ENCODE measurements at regions not wholly inside any gene's neighbourhood (a gene's known extent, or its start where the extent isn't known, plus 50 kb on each side); places are given as distances from the start of the nearest gene placed in this dataset.

DNA sequence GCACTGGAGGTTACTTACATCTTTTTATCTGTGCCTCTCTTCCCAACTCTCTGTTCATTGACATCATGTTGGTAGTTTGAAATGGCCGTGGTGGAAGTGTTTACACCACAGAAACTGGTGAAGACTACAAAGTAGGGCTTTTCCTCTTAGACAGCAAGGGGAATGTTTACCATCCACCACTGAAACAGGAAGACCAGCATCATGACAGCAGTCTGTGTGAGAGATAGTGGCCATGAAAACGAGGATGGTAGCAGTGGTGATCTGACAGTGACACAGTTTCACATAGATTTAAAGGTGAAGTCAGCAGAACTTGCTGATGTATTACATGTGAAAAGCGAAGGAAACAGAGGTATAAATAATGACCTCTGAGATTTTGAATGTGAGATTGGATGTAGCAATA, 115.7 kb downstream of the CCDC71L start:
- H3K4me3 ChIP-seq (ENCODE audit: control insufficient read depth in 1 of 2, extremely low read depth in 1 of 2, low read length in 1 of 2), result no peak overlapping the region
- no peak for DNase-seq
- ChIA-PET CTCF (interaction anchor here in 1 of 2 donors (1.0 kb wide), 1 partner anchor 13 kb away, joined by 4 read pairs; no protein-coding TSS in a partner anchor), POLR2A (no interaction called here)
- no peak overlapping the region for H3K27ac Mint-ChIP-seq
- 30% methylated on average over 2 of the region's 3 CpGs for WGBS (ENCODE audit: insufficient coverage)
- H3K9me3 Mint-ChIP-seq, result no peaks in the 10 kb centered on the region
- no peaks in the 10 kb centered on the region for H3K36me3 ChIP-seq (ENCODE audit: control insufficient read depth in 2 of 2, extremely low read depth in 1 of 2, insufficient read depth in 1 of 2, low read length in 1 of 2)
- H3K27me3 Mint-ChIP-seq, result peaks cover 0 to 1% of the 10 kb centered on the region in 2 donors
- H3K4me3 Mint-ChIP-seq, result no peak overlapping the region
- no peaks in the 10 kb centered on the region for H3K27me3 ChIP-seq (replicated peaks in 1 of 2; ENCODE audit: control insufficient read depth in 2 of 2, extremely low read depth in 1 of 2, insufficient read depth in 2 of 2, low read length in 1 of 2)
- ATAC-seq (replicated peaks in 1 of 4), result no peak
- no peak overlapping the region for H3K27ac ChIP-seq (ENCODE audit: low read length)
- H3K4me1 ChIP-seq (ENCODE audit: control insufficient read depth in 1 of 2, extremely low read depth in 1 of 2, insufficient read depth in 2 of 2, low read length in 2 of 2), result no peaks in the 10 kb centered on the region
- H3K36me3 Mint-ChIP-seq, result no peaks in the 10 kb centered on the region
- H3K4me1 Mint-ChIP-seq, result peaks cover 5 to 10% (median 7%) of the 10 kb centered on the region in 3 donors
- no peaks in the 10 kb centered on the region for H3K9me3 ChIP-seq

DNA sequence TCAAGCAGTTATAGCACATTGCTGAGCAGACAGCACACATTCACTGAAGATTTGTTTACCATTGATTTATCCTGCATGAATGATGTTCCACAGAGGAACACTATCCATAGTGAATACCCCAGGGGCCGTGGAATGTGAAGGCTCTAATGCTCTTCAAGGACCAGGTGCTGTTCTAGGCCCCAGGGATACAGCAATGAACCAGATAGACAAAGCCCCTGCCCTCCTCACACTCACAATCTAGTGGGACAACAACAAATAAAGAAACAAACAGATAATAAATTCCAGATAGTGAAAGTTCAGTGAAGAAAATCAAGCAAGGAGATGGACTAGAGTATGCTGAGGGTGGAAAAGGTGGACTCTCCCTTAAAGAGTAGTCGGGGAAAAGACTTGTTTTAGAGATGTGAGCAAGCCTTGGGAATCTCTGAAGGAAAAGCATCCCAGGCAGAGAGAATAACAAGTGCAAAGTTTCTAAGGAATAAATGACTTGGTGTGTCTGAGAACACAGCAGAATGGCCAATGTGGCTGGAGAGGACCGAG, 117.7 kb downstream of the CCDC71L start:
- Histone ChIP-seq H3K36me3 (ENCODE audit: control insufficient read depth in 2 of 2, extremely low read depth in 1 of 2, insufficient read depth in 1 of 2, low read length in 1 of 2) (no peaks in the 10 kb centered on the region), H3K9me3 (no peaks in the 10 kb centered on the region), H3K27ac (ENCODE audit: low read length) (no peak overlapping the region), H3K4me3 (ENCODE audit: control insufficient read depth in 1 of 2, extremely low read depth in 1 of 2, low read length in 1 of 2) (no peak overlapping the region), H3K27me3 (replicated peaks in 1 of 2; ENCODE audit: control insufficient read depth in 2 of 2, extremely low read depth in 1 of 2, insufficient read depth in 2 of 2, low read length in 1 of 2) (no peaks in the 10 kb centered on the region), H3K4me1 (ENCODE audit: control insufficient read depth in 1 of 2, extremely low read depth in 1 of 2, insufficient read depth in 2 of 2, low read length in 2 of 2) (no peaks in the 10 kb centered on the region)
- Mint-ChIP-seq H3K27me3 (peaks cover 0 to 1% of the 10 kb centered on the region in 2 donors), H3K4me1 (peaks cover 5 to 10% (median 7%) of the 10 kb centered on the region in 3 donors), H3K9me3 (no peaks in the 10 kb centered on the region), H3K27ac (no peak overlapping the region), H3K36me3 (no peaks in the 10 kb centered on the region), H3K4me3 (no peak overlapping the region)
- WGBS (ENCODE audit: insufficient coverage), result 82% methylated on average over 2 of the region's 3 CpGs
- ATAC-seq (replicated peaks in 1 of 4) (no peak), DNase-seq (no peak)
- CTCF ChIA-PET, result interaction anchor here (0.5 to 1.5 kb wide), 8 partner anchors 10 to 255 kb away, joined by 3 to 9 read pairs (median 4); no protein-coding TSS in a partner anchor
- POLR2A ChIA-PET, result interaction anchor here in 1 of 2 donors (0.6 kb wide), 1 partner anchor 1462 kb away, joined by 4 read pairs; no protein-coding TSS in a partner anchor

DNA sequence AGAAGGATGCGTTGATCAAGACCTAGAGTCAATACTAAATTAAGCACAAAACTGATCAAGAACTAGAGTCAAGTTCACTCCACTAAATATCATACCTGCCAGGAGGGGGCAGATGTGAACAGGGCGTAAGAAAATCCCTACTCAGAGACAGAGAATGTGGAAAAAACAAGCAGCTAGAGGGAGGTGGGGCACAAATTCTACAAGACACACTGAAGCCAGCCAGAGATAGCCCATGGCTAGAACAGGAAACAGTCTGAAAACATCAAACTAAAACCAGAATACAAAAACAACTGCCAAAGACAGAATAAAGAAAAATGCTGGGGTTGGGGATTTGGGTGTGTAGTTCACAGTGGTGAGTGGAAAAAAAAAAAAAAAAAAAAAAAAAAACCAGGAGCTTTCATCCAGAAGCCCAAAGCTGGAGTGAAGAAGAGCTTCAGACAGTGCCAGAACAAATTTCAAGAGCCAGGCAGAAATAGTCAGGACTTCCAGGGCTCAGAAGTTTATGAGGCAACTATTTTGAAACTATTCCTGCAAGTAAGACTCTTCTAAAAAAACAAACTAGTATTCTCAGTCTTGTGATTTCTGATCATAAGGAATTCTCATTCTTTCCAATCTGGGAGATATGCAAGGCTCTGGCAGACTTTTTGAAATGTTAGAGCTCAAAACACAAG, 118.3 kb downstream of the CCDC71L start:
- ATAC-seq (replicated peaks in 1 of 4), result peak in 3 of 4 experiments; percentile 42 to 64 (median 58)
- Mint-ChIP-seq H3K36me3 (no peaks in the 10 kb centered on the region), H3K27me3 (peaks cover 0 to 1% of the 10 kb centered on the region in 2 donors), H3K4me1 (peaks cover 7 to 12% (median 7%) of the 10 kb centered on the region in 3 donors), H3K9me3 (no peaks in the 10 kb centered on the region), H3K27ac (no peak overlapping the region), H3K4me3 (no peak overlapping the region)
- H3K4me1 ChIP-seq (ENCODE audit: control insufficient read depth in 1 of 2, extremely low read depth in 1 of 2, insufficient read depth in 2 of 2, low read length in 2 of 2), result no peaks in the 10 kb centered on the region
- peak in 19 of 35 experiments; percentile 4 to 53 (median 11) for DNase-seq
- ChIA-PET POLR2A (interaction anchor here in 1 of 2 donors (0.6 kb wide), 1 partner anchor 1462 kb away, joined by 4 read pairs; no protein-coding TSS in a partner anchor), CTCF (interaction anchor here (0.5 to 1.5 kb wide), 8 partner anchors 11 to 322 kb away, joined by 3 to 7 read pairs (median 4); partner anchors contain the start of gene CCDC71L (in 1 of the 2))
- no peak overlapping the region for H3K4me3 ChIP-seq (ENCODE audit: control insufficient read depth in 1 of 2, extremely low read depth in 1 of 2, low read length in 1 of 2)
- no CpG with 5 or more reads among the region's 2 CpGs for WGBS (ENCODE audit: insufficient coverage)
- no peaks in the 10 kb centered on the region for H3K9me3 ChIP-seq
- no peak overlapping the region for H3K27ac ChIP-seq (ENCODE audit: low read length)
- no peaks in the 10 kb centered on the region for H3K27me3 ChIP-seq (replicated peaks in 1 of 2; ENCODE audit: control insufficient read depth in 2 of 2, extremely low read depth in 1 of 2, insufficient read depth in 2 of 2, low read length in 1 of 2)
- H3K36me3 ChIP-seq (ENCODE audit: control insufficient read depth in 2 of 2, extremely low read depth in 1 of 2, insufficient read depth in 1 of 2, low read length in 1 of 2), result no peaks in the 10 kb centered on the region

DNA sequence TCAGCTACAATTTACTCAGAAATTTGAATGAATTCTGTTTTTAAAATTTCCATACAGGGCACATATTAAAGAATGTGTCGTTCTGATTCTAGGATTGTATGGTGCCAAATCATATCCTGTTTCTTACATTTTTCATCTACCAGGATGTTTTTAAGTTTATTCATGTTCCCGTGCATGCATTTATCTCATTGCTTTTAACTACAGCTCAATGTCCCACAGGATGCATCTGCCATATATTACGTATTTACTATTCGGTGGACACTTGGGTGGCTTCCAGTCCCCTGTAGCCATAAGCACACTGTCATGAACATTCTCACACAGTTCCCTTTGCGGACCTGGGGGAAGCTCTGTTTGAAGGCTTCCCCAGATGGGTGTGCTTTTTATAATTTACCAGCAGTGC, 122.3 kb downstream of the CCDC71L start:
- WGBS (ENCODE audit: insufficient coverage), result 95% methylated on average over 4 of the region's 5 CpGs
- CTCF ChIA-PET, result interaction anchor here in 1 of 2 donors (0.5 kb wide), 1 partner anchor 216 kb away, joined by 4 read pairs; no protein-coding TSS in a partner anchor

DNA sequence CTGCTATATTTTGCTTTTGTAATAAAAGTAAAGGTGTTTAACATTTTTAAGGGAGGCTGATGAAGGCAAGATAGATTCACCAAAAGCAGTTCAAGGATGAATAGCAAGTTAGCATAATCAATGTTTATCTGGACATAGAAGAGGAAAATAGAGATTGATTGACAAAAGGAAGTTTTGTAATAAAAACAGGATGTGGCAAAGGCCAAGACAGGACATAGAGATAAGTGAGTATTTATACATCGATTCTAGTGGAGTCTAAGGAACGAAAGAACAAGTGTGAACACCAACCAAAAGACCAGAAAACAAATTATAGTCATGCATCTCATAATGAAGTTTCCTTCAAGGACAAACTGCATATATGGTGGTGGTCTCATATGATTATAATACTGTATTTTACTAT, 123.8 kb downstream of the CCDC71L start:
- WGBS (ENCODE audit: insufficient coverage), result no CpG with 5 or more reads among the region's 2 CpGs

More for the DNA sequence above, 122.3 kb downstream of the CCDC71L start:
- POLR2A ChIA-PET, result interaction anchor here in 1 of 2 donors (0.6 kb wide), 1 partner anchor 55 kb away, joined by 3 read pairs; no protein-coding TSS in a partner anchor
- Histone ChIP-seq H3K36me3 (ENCODE audit: control insufficient read depth in 2 of 2, extremely low read depth in 1 of 2, insufficient read depth in 1 of 2, low read length in 1 of 2) (no peaks in the 10 kb centered on the region), H3K27ac (ENCODE audit: low read length) (no peak overlapping the region), H3K4me3 (ENCODE audit: control insufficient read depth in 1 of 2, extremely low read depth in 1 of 2, low read length in 1 of 2) (no peak overlapping the region), H3K9me3 (no peaks in the 10 kb centered on the region), H3K4me1 (ENCODE audit: control insufficient read depth in 1 of 2, extremely low read depth in 1 of 2, insufficient read depth in 2 of 2, low read length in 2 of 2) (no peaks in the 10 kb centered on the region), H3K27me3 (replicated peaks in 1 of 2; ENCODE audit: control insufficient read depth in 2 of 2, extremely low read depth in 1 of 2, insufficient read depth in 2 of 2, low read length in 1 of 2) (no peaks in the 10 kb centered on the region)
- H3K9me3 Mint-ChIP-seq, result peaks cover 0 to 4% (median 0%) of the 10 kb centered on the region in 3 donors
- no peak overlapping the region for H3K27ac Mint-ChIP-seq
- DNase-seq (no peak), ATAC-seq (replicated peaks in 1 of 4) (no peak)
- H3K4me3 Mint-ChIP-seq, result no peak overlapping the region
- no peaks in the 10 kb centered on the region for H3K36me3 Mint-ChIP-seq
- H3K27me3 Mint-ChIP-seq, result peaks cover 0 to 1% of the 10 kb centered on the region in 2 donors
- H3K4me1 Mint-ChIP-seq, result peaks cover 13 to 14% (median 14%) of the 10 kb centered on the region in 3 donors

DNA sequence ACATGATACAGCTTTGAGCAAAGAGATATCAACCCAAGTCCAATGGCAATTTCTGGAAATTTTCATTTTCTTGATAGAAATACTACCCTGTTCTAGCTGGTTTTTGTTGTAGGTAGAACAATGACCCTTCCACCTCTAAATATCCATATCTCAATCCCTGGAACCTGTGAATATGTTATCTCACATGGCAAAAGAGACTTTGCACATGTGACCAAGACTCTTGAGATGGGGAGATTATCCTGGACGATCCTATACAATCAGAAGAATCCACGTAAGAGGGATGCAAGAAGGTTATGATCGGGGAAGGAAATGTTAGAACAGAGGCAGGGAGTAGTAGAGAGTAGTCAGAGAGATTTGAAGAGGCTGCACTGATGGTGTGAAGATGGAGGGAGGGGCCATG, 124.9 kb downstream of the CCDC71L start:
- Mint-ChIP-seq H3K27me3 (no peaks in the 10 kb centered on the region), H3K4me1 (peaks cover 7 to 9% (median 9%) of the 10 kb centered on the region in 3 donors), H3K27ac (no peak overlapping the region), H3K36me3 (no peaks in the 10 kb centered on the region), H3K9me3 (peaks cover 0 to 4% (median 0%) of the 10 kb centered on the region in 3 donors), H3K4me3 (no peak overlapping the region)
- Histone ChIP-seq H3K4me1 (ENCODE audit: control insufficient read depth in 1 of 2, extremely low read depth in 1 of 2, insufficient read depth in 2 of 2, low read length in 2 of 2) (no peaks in the 10 kb centered on the region), H3K36me3 (ENCODE audit: control insufficient read depth in 2 of 2, extremely low read depth in 1 of 2, insufficient read depth in 1 of 2, low read length in 1 of 2) (no peaks in the 10 kb centered on the region), H3K27ac (ENCODE audit: low read length) (no peak overlapping the region), H3K9me3 (no peaks in the 10 kb centered on the region), H3K4me3 (ENCODE audit: control insufficient read depth in 1 of 2, extremely low read depth in 1 of 2, low read length in 1 of 2) (no peak overlapping the region), H3K27me3 (replicated peaks in 1 of 2; ENCODE audit: control insufficient read depth in 2 of 2, extremely low read depth in 1 of 2, insufficient read depth in 2 of 2, low read length in 1 of 2) (no peaks in the 10 kb centered on the region)
- ChIA-PET POLR2A (no interaction called here), CTCF (no interaction called here)
- 100% methylated on average over 2 of the region's 3 CpGs for WGBS (ENCODE audit: insufficient coverage)
- no peak for ATAC-seq (replicated peaks in 1 of 4)
- DNase-seq, result no peak

More for the DNA sequence above, 123.8 kb downstream of the CCDC71L start:
- Mint-ChIP-seq H3K36me3 (no peaks in the 10 kb centered on the region), H3K27me3 (peaks cover 0 to 1% of the 10 kb centered on the region in 2 donors), H3K4me1 (peaks cover 7 to 9% (median 9%) of the 10 kb centered on the region in 3 donors), H3K9me3 (peaks cover 0 to 4% (median 0%) of the 10 kb centered on the region in 3 donors), H3K27ac (peak overlapping the region in 1 of 2 donors; percentile 3), H3K4me3 (no peak overlapping the region)
- Histone ChIP-seq H3K36me3 (ENCODE audit: control insufficient read depth in 2 of 2, extremely low read depth in 1 of 2, insufficient read depth in 1 of 2, low read length in 1 of 2) (no peaks in the 10 kb centered on the region), H3K4me1 (ENCODE audit: control insufficient read depth in 1 of 2, extremely low read depth in 1 of 2, insufficient read depth in 2 of 2, low read length in 2 of 2) (no peaks in the 10 kb centered on the region), H3K9me3 (no peaks in the 10 kb centered on the region), H3K4me3 (ENCODE audit: control insufficient read depth in 1 of 2, extremely low read depth in 1 of 2, low read length in 1 of 2) (no peak overlapping the region), H3K27me3 (replicated peaks in 1 of 2; ENCODE audit: control insufficient read depth in 2 of 2, extremely low read depth in 1 of 2, insufficient read depth in 2 of 2, low read length in 1 of 2) (no peaks in the 10 kb centered on the region), H3K27ac (ENCODE audit: low read length) (no peak overlapping the region)
- POLR2A ChIA-PET, result no interaction called here
- CTCF ChIA-PET, result no interaction called here
- no peak for ATAC-seq (replicated peaks in 1 of 4)
- DNase-seq, result no peak

Data from T-cell (primary cell).